ENCODE measurements at regions not wholly inside any gene's neighbourhood (a gene's known extent, or its start where the extent isn't known, plus 50 kb on each side); places are given as distances from the start of the nearest gene placed in this dataset.

DNA sequence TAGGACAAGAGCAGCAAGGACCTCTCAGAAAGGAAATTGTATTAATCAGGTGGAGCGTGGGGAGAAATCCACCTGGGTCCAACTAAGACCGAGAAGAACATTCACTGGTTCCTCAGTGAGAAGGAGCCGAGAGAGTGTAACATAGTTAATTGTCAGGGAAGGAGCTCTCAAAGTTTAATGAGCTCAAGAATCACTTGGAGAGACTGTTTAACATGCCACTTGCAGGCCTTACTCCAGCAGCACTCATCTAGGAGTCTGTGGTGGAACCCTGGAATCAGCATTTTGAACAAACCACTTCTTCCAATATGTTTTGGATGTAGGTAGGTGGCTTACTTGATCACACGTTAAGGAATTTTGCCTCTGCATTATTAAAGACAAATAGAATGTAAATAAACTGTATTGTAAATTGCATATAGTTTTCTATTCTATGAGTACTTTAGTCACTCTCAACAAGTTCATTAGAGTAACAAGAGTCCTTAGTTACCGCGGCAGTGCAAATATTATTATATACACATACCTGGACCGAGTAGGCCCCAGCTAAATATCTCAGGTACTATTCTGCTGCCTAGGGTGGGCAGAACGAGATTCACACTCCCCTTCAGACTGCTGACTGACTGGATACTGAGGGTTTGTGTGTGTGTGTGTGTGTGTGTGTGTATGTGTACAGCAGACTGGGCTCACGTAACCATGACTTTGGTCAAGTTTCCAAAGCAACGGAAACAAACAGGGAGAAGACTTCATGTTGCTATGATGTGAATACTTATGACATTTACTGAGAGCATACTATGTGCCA is 203.2 kb upstream of the USP24 start:
- TF ChIP-seq POLR2A (IDR thresholded peaks at IDR 0.05) = no peak
- TF ChIP-seq, protein P1, sequence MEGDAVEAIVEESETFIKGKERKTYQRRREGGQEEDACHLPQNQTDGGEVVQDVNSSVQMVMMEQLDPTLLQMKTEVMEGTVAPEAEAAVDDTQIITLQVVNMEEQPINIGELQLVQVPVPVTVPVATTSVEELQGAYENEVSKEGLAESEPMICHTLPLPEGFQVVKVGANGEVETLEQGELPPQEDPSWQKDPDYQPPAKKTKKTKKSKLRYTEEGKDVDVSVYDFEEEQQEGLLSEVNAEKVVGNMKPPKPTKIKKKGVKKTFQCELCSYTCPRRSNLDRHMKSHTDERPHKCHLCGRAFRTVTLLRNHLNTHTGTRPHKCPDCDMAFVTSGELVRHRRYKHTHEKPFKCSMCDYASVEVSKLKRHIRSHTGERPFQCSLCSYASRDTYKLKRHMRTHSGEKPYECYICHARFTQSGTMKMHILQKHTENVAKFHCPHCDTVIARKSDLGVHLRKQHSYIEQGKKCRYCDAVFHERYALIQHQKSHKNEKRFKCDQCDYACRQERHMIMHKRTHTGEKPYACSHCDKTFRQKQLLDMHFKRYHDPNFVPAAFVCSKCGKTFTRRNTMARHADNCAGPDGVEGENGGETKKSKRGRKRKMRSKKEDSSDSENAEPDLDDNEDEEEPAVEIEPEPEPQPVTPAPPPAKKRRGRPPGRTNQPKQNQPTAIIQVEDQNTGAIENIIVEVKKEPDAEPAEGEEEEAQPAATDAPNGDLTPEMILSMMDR (IDR thresholded peaks at IDR 0.05) = no peak
